ENCODE measurements at regions not wholly inside any gene's neighbourhood (a gene's known extent, or its start where the extent isn't known, plus 50 kb on each side); places are given as distances from the start of the nearest gene placed in this dataset.

- 67 to 82% (median 76%) methylated on average over 3 of the region's 3 CpGs for WGBS, 4 donors
- no peak for DNase-seq
- Histone ChIP-seq H3K4me1 (replicated peaks in 1 of 2) (no peaks in the 10 kb centered on the region), H3K36me3 (replicated peaks in 1 of 2) (no peaks in the 10 kb centered on the region), H3K9me3 (replicated peaks in 1 of 3) (no peaks in the 10 kb centered on the region), H3K27me3 (no peaks in the 10 kb centered on the region), H3K4me3 (no peak overlapping the region), H3K27ac (no peak overlapping the region)
- intact Hi-C loops (cut with DNase I) = no loop called here
- no peak for TF ChIP-seq CTCF (IDR thresholded peaks at IDR 0.05)
- TF ChIP-seq POLR2A (IDR thresholded peaks at IDR 0.05) = no peak
These were observed 228.4 kb upstream of the ZFP42 start for GRCh38 chr4:187767158-187767557.

GRCh38 chr4:187767687-187768086 lies 227.9 kb upstream of the ZFP42 start:
- Histone ChIP-seq H3K27me3 (no peaks in the 10 kb centered on the region), H3K4me1 (replicated peaks in 1 of 2) (no peaks in the 10 kb centered on the region), H3K27ac (no peak overlapping the region), H3K9me3 (replicated peaks in 1 of 3) (no peaks in the 10 kb centered on the region), H3K4me3 (no peak overlapping the region), H3K36me3 (replicated peaks in 1 of 2) (no peaks in the 10 kb centered on the region)
- no peak for TF ChIP-seq CTCF (IDR thresholded peaks at IDR 0.05)
- TF ChIP-seq POLR2A (IDR thresholded peaks at IDR 0.05) = no peak
- DNase-seq = no peak
- intact Hi-C loops (cut with DNase I) = no loop called here

GRCh38 chr4:187770345-187770744 lies 225.2 kb upstream of the ZFP42 start:
- intact Hi-C loops (cut with DNase I) = no loop called here
- Histone ChIP-seq H3K27me3 (no peaks in the 10 kb centered on the region), H3K36me3 (replicated peaks in 1 of 2) (no peaks in the 10 kb centered on the region), H3K9me3 (replicated peaks in 1 of 3) (no peaks in the 10 kb centered on the region), H3K4me3 (no peak overlapping the region), H3K4me1 (replicated peaks in 1 of 2) (no peaks in the 10 kb centered on the region), H3K27ac (no peak overlapping the region)
- 91 to 94% (median 93%) methylated on average over 8 of the region's 8 CpGs for WGBS, 4 donors
- TF ChIP-seq POLR2A (IDR thresholded peaks at IDR 0.05) = no peak
- TF ChIP-seq CTCF (IDR thresholded peaks at IDR 0.05) = no peak
- DNase-seq = no peak

- Histone ChIP-seq H3K4me3 (no peak overlapping the region), H3K27me3 (no peaks in the 10 kb centered on the region), H3K9me3 (replicated peaks in 1 of 3) (no peaks in the 10 kb centered on the region), H3K36me3 (replicated peaks in 1 of 2) (no peaks in the 10 kb centered on the region), H3K4me1 (replicated peaks in 1 of 2) (no peaks in the 10 kb centered on the region), H3K27ac (no peak overlapping the region)
- no peak for DNase-seq
- TF ChIP-seq POLR2A (IDR thresholded peaks at IDR 0.05) (no peak), CTCF (IDR thresholded peaks at IDR 0.05) (no peak)
- 76 to 80% (median 78%) methylated on average over 3 of the region's 3 CpGs for WGBS, 4 donors
- intact Hi-C loops (cut with DNase I) = no loop called here
These were observed 217.6 kb upstream of the ZFP42 start for GRCh38 chr4:187777954-187778353.
